ENCODE measurements at regions not wholly inside any gene's neighbourhood (a gene's known extent, or its start where the extent isn't known, plus 50 kb on each side); places are given as distances from the start of the nearest gene placed in this dataset.

- H3K4me3 ChIP-seq (replicated peaks; ENCODE audit: low read depth, low read length) = no peak overlapping the region
- no peak for DNase-seq (ENCODE audit: low read depth)
- no peak for TF ChIP-seq CTCF (IDR thresholded peaks at IDR 0.05; ENCODE audit: low read length, missing control alignments)
Measured at GRCh38 chr7:25622695-25623094, 394.4 kb upstream of the NPVF start.

- H3K4me3 ChIP-seq (replicated peaks; ENCODE audit: low read depth, low read length) = no peak overlapping the region
- no peak for TF ChIP-seq CTCF (IDR thresholded peaks at IDR 0.05; ENCODE audit: low read length, missing control alignments)
- no peak for DNase-seq (ENCODE audit: low read depth)
Measured at GRCh38 chr7:25624051-25624450, 395.8 kb upstream of the NPVF start.

GRCh38 chr7:25624833-25625232 is 396.5 kb upstream of the NPVF start:
- H3K4me3 ChIP-seq (replicated peaks; ENCODE audit: low read depth, low read length) = no peak overlapping the region
- no peak for TF ChIP-seq CTCF (IDR thresholded peaks at IDR 0.05; ENCODE audit: low read length, missing control alignments)

GRCh38 chr7:25625306-25625992 is 397.2 kb upstream of the NPVF start:
- DNase-seq (ENCODE audit: low read depth) = no peak
- no peak overlapping the region for H3K4me3 ChIP-seq (replicated peaks; ENCODE audit: low read depth, low read length)
- no peak for TF ChIP-seq CTCF (IDR thresholded peaks at IDR 0.05; ENCODE audit: low read length, missing control alignments)

More at GRCh38 chr7:25624833-25625232, 396.5 kb upstream of the NPVF start:
- DNase-seq (ENCODE audit: low read depth) = peak; percentile 33

- no peak for TF ChIP-seq CTCF (IDR thresholded peaks at IDR 0.05; ENCODE audit: low read length, missing control alignments)
- no peak overlapping the region for H3K4me3 ChIP-seq (replicated peaks; ENCODE audit: low read depth, low read length)
- no peak for DNase-seq (ENCODE audit: low read depth)
Measured at GRCh38 chr7:25626451-25627131, 398.3 kb upstream of the NPVF start.

DNA sequence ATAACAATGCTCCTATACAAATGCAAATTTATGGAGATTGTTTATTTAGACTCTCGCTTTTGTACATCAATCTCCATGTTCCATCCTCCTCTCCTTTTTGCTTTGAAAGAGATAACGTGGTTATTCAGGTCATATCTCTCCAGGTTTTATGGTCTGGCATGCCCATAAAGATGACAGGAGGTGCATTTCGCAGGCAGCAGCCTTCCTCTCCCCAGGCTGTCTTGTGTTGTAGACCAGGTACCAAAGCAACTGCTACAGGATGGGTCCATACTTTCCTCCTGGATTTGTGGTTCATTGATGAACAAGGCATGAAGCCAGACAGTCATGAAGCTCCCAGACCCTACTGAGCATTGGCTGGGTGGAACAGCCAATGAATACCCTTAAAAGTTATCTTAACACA is 400.2 kb upstream of the NPVF start:
- no peak overlapping the region for H3K4me3 ChIP-seq (replicated peaks; ENCODE audit: low read depth, low read length)
- no peak for TF ChIP-seq CTCF (IDR thresholded peaks at IDR 0.05; ENCODE audit: low read length, missing control alignments)
- DNase-seq (ENCODE audit: low read depth) = no peak
